Uterus (tissue), 3 donors: ENCODE measurements at regions not wholly inside any gene's neighbourhood (a gene's known extent, or its start where the extent isn't known, plus 50 kb on each side); places are given as distances from the start of the nearest gene placed in this dataset.

Experiments used
- DNase-seq, 2 donors: peaks; one replicate each; pipeline ENCODE4 v3.0.0-alpha.2; 2019 to 2020
- H3K27ac ChIP-seq, 2 donors: fragments of 200-600 bp; sonication (generic); 1 replicate in 1 of 2; 2 replicates in 1 of 2; pipeline ENCODE4 v1.5.1; 2016 to 2018
- H3K27me3 ChIP-seq, 2 donors: fragments of 200-600 bp; sonication (generic); one replicate each; pipeline ENCODE4 v1.5.1; 2018 to 2019; ENCODE audit warnings: control low read depth in 1 of 2
- H3K36me3 ChIP-seq, 2 donors: fragments of 200-600 bp; sonication (generic); one replicate each; pipeline ENCODE4 v1.5.1; 2019; ENCODE audit warnings: control low read depth in 1 of 2
- H3K4me1 ChIP-seq, 2 donors: fragments of 200-600 bp; sonication (generic); one replicate each; pipeline ENCODE4 v1.5.1; 2018 to 2019; ENCODE audit warnings: control low read depth in 1 of 2
- H3K4me3 ChIP-seq, 2 donors: fragments of 200-600 bp; sonication (generic); 1 replicate in 1 of 2; 2 replicates in 1 of 2; pipeline ENCODE4 v1.5.1; 2018 to 2019; ENCODE audit warnings: mild to moderate bottlenecking in 1 of 2
- H3K9me3 ChIP-seq, 2 donors: fragments of 200-600 bp; sonication (generic); one replicate each; pipeline ENCODE4 v1.5.1; 2019; ENCODE audit warnings: control low read depth in 1 of 2
- POLR2A ChIP-seq, 2 donors: fragments of 450-650 bp; IDR thresholded peaks; one replicate each; pipeline ENCODE4 v1.6.1; 2016; ENCODE audit warnings: antibody characterized with exemption in 2 of 2, mild to moderate bottlenecking in 1 of 2, moderate library complexity in 1 of 2
- intact Hi-C: fragments of 100-400 bp; cut with DNase I; formaldehyde crosslinking; loops from one replicate; pipeline ENCODE4 v1.15.1; 2023; ENCODE audit warnings: low total_unique reads
- TF ChIP-seq, protein P1 (sequence below), 4 experiments: fragments of 200-600 bp in 2 of 4; fragments of 450-650 bp in 2 of 4; sonication (generic) in 2 of 4; IDR thresholded peaks; one replicate each; pipeline ENCODE4 v1.5.1; 2016 to 2019; ENCODE audit warnings: antibody characterized with exemption in 4 of 4, mild to moderate bottlenecking in 2 of 4, moderate library complexity in 1 of 4
- donor health status: DM: yes; HTN: yes; CAD: no.

DNA sequence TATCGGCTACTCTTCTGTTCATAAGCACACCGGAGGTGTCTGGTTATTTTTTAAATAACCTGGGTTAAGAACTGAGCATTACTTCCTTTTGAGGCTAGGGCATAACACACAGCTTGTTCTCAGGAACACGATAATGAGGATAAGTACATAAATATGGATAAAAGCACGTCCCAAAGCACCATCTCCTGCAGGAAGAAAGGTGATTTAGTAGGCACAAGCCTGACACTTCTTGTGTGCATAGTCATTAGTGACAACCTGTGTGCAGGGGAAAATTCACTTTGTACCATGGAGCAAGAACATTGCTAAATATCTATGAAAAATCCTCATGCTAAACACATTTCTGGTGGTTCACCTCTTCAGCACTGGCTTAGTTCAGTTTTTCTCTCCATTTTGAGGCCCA, 166.5 kb downstream of the SNAPC1 start:
- no peaks in the 10 kb centered on the region for H3K36me3 ChIP-seq
- no peak overlapping the region for H3K4me3 ChIP-seq
- H3K9me3 ChIP-seq: no peaks in the 10 kb centered on the region
- no peak for DNase-seq
- H3K27me3 ChIP-seq: no peaks in the 10 kb centered on the region
- no peaks in the 10 kb centered on the region for H3K4me1 ChIP-seq
- H3K27ac ChIP-seq: no peak overlapping the region
- intact Hi-C loops: no loop called here
- no peak for TF ChIP-seq POLR2A (IDR thresholded peaks at IDR 0.05)

DNA sequence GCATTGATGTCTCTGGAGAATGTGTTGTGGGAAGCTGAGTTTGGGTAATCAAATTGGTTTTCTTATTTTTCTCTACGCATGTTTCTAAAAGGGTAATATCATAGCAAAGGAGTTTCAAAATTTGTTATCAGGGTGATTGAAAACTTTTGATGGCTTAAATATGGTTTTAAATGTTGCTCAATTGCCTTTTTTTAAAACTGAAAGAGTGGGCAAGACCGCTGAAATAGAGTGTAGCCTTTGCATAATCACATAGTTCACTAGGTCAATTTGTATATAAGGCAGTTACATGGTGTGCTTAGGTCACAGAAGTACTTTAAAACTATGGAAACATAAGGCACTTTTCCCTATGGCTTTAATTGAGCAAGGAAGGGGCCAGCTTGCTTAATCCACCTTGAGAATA, 167.4 kb downstream of the SNAPC1 start:
- intact Hi-C loops: no loop called here
- Histone ChIP-seq H3K27ac (no peak overlapping the region), H3K27me3 (no peaks in the 10 kb centered on the region), H3K36me3 (no peaks in the 10 kb centered on the region), H3K4me1 (no peaks in the 10 kb centered on the region), H3K9me3 (no peaks in the 10 kb centered on the region), H3K4me3 (no peak overlapping the region)
- no peak for DNase-seq
- TF ChIP-seq, protein P1, sequence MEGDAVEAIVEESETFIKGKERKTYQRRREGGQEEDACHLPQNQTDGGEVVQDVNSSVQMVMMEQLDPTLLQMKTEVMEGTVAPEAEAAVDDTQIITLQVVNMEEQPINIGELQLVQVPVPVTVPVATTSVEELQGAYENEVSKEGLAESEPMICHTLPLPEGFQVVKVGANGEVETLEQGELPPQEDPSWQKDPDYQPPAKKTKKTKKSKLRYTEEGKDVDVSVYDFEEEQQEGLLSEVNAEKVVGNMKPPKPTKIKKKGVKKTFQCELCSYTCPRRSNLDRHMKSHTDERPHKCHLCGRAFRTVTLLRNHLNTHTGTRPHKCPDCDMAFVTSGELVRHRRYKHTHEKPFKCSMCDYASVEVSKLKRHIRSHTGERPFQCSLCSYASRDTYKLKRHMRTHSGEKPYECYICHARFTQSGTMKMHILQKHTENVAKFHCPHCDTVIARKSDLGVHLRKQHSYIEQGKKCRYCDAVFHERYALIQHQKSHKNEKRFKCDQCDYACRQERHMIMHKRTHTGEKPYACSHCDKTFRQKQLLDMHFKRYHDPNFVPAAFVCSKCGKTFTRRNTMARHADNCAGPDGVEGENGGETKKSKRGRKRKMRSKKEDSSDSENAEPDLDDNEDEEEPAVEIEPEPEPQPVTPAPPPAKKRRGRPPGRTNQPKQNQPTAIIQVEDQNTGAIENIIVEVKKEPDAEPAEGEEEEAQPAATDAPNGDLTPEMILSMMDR (IDR thresholded peaks at IDR 0.05): no peak
- TF ChIP-seq POLR2A (IDR thresholded peaks at IDR 0.05): no peak

DNA sequence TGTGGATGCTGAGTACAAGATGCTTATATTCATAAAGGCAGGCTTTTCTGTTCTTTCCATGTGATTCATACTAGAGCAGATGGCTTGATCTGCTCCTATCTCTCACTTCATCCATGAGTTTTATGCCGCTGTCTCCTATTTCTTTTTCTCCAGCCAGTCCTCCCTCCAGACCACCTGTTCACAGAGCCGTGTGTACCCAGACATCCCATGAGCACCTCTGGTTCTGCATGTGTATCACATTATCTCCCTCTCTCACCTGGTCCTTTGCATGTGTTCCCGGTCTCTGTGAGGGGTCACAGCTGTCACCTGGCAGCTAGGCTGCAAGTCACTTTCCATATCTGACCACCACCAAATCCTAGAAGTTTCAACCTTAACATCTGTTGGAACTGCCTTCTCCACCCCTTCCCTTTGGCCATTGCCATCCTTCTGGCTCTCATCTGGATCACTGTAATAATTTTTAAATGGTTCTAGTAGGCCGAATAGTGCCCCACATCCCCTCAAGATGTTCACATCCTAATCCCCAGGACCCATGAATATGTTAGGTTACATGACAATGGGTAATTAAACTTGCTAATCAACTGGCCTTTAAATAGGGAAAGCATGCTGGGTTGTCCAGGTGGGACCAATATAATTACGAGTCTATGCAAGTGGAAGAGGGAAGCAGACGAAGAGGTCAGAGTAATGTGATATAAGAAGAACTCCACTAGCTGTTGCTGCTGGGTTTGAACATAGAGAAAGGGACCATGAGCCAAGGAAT, 168.1 kb downstream of the SNAPC1 start:
- Histone ChIP-seq H3K36me3 (no peaks in the 10 kb centered on the region), H3K27ac (no peak overlapping the region), H3K27me3 (no peaks in the 10 kb centered on the region), H3K4me3 (no peak overlapping the region), H3K4me1 (no peaks in the 10 kb centered on the region), H3K9me3 (no peaks in the 10 kb centered on the region)
- no peak for DNase-seq
- intact Hi-C loops: no loop called here
- TF ChIP-seq, protein P1 (IDR thresholded peaks at IDR 0.05): no peak
- TF ChIP-seq POLR2A (IDR thresholded peaks at IDR 0.05): no peak

DNA sequence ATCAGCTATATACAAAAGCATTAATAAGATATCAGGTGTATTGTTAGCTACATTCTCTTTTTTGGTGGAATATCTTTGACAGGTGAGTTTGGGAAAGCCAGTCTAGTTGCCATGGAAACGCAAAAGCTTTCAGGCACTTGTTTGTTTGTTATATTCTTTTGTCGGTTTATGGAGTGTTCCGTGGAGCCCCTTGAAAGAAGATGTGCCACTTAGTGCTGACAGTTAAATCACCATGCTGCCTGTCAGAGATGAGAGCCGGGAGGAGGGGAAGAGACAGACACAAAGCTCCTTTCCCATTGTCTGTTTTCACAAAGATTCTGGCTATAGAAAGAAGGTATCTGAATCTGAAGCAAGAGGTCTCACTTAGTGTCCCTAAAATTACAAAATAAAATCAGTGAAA, 170.8 kb downstream of the SNAPC1 start:
- no peak for DNase-seq
- no peak overlapping the region for H3K4me3 ChIP-seq
- H3K27ac ChIP-seq: no peak overlapping the region
- H3K4me1 ChIP-seq: no peaks in the 10 kb centered on the region
- intact Hi-C loops: no loop called here
- TF ChIP-seq, protein P1 (IDR thresholded peaks at IDR 0.05): no peak
- no peak for TF ChIP-seq POLR2A (IDR thresholded peaks at IDR 0.05)
- no peaks in the 10 kb centered on the region for H3K9me3 ChIP-seq
- H3K36me3 ChIP-seq: no peaks in the 10 kb centered on the region
- no peaks in the 10 kb centered on the region for H3K27me3 ChIP-seq

DNA sequence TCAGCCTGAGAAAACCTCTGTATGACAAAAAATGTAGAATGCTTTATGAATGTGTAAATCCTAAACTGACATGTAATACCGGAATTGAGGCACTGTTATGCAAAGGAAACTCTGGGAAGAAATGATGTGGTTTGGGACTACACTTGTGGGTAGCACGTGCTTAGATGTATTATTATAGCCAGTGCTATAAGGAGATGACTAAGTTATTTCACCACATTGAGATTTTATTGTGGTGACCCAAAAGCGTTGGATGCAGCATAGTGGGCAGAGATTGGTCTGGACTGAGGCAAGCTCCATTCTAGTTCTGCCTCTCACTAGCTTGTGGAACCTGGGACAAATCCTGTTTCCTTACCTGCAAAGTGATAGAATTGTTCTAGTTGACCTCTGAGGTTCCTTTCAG, 172.2 kb downstream of the SNAPC1 start:
- intact Hi-C loops: no loop called here
- Histone ChIP-seq H3K4me1 (no peaks in the 10 kb centered on the region), H3K36me3 (no peaks in the 10 kb centered on the region), H3K9me3 (no peaks in the 10 kb centered on the region), H3K4me3 (no peak overlapping the region), H3K27ac (no peak overlapping the region), H3K27me3 (no peaks in the 10 kb centered on the region)
- TF ChIP-seq POLR2A (IDR thresholded peaks at IDR 0.05): no peak
- TF ChIP-seq, protein P1 (IDR thresholded peaks at IDR 0.05): no peak
- DNase-seq: no peak

DNA sequence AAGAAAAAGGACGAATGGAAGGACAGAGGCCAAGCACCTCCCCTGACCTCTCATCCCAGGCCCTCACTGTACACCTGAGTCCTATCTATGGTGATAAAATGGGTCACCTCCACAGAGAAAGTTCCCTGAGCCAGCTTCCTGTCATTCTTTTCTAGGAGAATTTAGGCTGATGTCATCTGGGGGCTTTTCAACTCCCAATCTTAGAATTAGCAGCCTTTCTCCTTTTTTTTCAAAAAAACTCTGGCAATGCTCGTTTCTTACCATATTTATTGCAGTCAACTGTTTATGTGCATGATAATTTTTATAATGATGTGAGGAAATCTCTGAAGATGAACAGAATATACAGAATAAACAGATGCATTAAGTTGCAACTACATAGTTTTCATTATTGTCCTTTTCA, 177.6 kb downstream of the SNAPC1 start:
- H3K4me1 ChIP-seq: no peaks in the 10 kb centered on the region
- no peak overlapping the region for H3K27ac ChIP-seq
- no peaks in the 10 kb centered on the region for H3K27me3 ChIP-seq
- DNase-seq: no peak
- no peaks in the 10 kb centered on the region for H3K9me3 ChIP-seq
- no peak for TF ChIP-seq POLR2A (IDR thresholded peaks at IDR 0.05)
- TF ChIP-seq, protein P1 (IDR thresholded peaks at IDR 0.05): no peak
- H3K36me3 ChIP-seq: no peaks in the 10 kb centered on the region
- intact Hi-C loops: no loop called here
- H3K4me3 ChIP-seq: no peak overlapping the region
